ENCODE measurements at regions not wholly inside any gene's neighbourhood (a gene's known extent, or its start where the extent isn't known, plus 50 kb on each side); places are given as distances from the start of the nearest gene placed in this dataset.

DNA sequence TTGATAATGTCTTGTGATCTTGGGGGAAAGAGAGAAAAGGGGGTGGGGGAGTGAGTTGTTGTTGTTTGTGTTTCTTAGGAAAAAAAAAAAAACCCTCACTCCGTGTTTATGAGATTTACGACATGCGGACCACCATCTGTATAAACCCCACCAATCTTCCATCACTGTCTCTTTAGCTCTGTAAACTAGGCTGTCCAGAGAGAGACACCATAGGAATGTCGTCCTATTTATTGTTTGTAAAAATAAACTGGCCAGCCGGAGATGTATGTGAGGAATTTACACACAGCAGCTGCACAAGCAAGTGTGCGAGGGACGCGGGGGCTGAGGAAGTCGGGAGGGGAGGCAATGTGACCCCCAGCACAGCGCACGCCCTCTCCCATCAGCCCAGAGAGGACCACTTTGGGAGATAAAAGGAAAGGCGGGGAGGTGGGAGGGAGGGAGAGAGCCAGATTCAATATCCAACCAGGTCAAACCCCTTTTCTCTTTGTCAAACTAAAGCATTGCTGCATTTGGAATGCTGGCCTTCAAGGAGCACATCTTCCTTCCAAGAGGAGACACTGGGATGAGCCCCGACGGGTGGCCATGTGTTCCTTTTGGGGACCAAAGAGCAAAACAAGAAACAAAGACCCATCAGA lies 136.2 kb upstream of the SALL1 start:
- no peak for DNase-seq (ENCODE audit: low spot score)
- H3K4me3 ChIP-seq: no peak overlapping the region
- no peaks in the 10 kb centered on the region for H3K36me3 ChIP-seq
- H3K4me1 ChIP-seq (ENCODE audit: control insufficient read depth in 1 of 2, low read depth in 2 of 2): no peaks in the 10 kb centered on the region
- H3K27me3 ChIP-seq (replicated peaks; ENCODE audit: insufficient read depth): no peaks in the 10 kb centered on the region
- TF ChIP-seq, protein P1, sequence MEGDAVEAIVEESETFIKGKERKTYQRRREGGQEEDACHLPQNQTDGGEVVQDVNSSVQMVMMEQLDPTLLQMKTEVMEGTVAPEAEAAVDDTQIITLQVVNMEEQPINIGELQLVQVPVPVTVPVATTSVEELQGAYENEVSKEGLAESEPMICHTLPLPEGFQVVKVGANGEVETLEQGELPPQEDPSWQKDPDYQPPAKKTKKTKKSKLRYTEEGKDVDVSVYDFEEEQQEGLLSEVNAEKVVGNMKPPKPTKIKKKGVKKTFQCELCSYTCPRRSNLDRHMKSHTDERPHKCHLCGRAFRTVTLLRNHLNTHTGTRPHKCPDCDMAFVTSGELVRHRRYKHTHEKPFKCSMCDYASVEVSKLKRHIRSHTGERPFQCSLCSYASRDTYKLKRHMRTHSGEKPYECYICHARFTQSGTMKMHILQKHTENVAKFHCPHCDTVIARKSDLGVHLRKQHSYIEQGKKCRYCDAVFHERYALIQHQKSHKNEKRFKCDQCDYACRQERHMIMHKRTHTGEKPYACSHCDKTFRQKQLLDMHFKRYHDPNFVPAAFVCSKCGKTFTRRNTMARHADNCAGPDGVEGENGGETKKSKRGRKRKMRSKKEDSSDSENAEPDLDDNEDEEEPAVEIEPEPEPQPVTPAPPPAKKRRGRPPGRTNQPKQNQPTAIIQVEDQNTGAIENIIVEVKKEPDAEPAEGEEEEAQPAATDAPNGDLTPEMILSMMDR (IDR thresholded peaks at IDR 0.05): no peak
- H3K9me3 ChIP-seq: no peaks in the 10 kb centered on the region
- no peak for ATAC-seq (ENCODE audit: insufficient number of reproducible peaks, low FRiP score, low read depth)
- no peak overlapping the region for H3K27ac ChIP-seq

DNA sequence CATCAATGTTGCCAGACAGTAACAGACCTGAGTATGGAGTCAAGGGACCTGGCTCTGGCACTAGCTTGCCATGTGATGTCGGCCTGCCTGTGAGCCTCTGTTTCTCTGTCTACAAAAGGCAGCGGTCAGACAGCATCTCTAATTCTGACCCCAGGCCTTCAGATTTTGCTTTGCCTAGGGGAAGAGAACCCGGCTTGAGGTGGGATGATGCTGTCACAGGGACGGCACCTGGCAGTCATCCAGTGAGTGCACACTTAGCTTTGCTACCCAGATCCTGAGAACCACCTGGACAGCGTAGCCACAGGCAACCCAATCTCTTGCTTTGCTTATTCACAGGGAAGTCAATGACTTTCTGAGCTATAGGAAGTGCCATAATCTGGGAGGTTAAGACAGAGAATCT lies 135.2 kb upstream of the SALL1 start:
- DNase-seq (ENCODE audit: low spot score): no peak
- Histone ChIP-seq H3K4me3 (no peak overlapping the region), H3K36me3 (no peaks in the 10 kb centered on the region), H3K27me3 (replicated peaks; ENCODE audit: insufficient read depth) (no peaks in the 10 kb centered on the region), H3K4me1 (ENCODE audit: control insufficient read depth in 1 of 2, low read depth in 2 of 2) (no peaks in the 10 kb centered on the region), H3K9me3 (no peaks in the 10 kb centered on the region), H3K27ac (no peak overlapping the region)
- TF ChIP-seq, protein P1 (IDR thresholded peaks at IDR 0.05): no peak
- ATAC-seq (ENCODE audit: insufficient number of reproducible peaks, low FRiP score, low read depth): no peak

DNA sequence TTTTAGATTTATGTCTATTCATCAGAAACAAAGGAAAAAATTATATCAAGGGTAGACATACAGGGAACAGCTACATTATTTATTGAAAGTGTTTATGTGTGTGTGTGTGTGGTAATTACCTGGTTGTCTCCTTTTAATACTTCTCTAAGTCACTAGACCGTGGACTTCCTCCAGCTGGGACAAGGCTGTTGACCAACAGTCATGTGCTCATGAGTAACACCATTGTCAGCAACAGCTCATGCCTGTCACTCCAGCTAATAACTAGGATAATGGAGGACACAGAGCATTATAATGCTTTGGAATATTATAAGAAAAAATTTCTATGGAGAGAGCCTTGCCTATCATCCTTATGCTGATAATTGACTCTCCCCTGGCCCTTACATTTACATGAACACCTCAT lies 125.3 kb upstream of the SALL1 start:
- H3K27ac ChIP-seq: no peak overlapping the region
- DNase-seq (ENCODE audit: low spot score) (no peak), ATAC-seq (ENCODE audit: insufficient number of reproducible peaks, low FRiP score, low read depth) (no peak)
- H3K4me1 ChIP-seq (ENCODE audit: control insufficient read depth in 1 of 2, low read depth in 2 of 2): no peaks in the 10 kb centered on the region
- H3K9me3 ChIP-seq: no peaks in the 10 kb centered on the region
- no peaks in the 10 kb centered on the region for H3K36me3 ChIP-seq
- no peaks in the 10 kb centered on the region for H3K27me3 ChIP-seq (replicated peaks; ENCODE audit: insufficient read depth)
- no peak overlapping the region for H3K4me3 ChIP-seq
- TF ChIP-seq, protein P1 (IDR thresholded peaks at IDR 0.05): no peak

DNA sequence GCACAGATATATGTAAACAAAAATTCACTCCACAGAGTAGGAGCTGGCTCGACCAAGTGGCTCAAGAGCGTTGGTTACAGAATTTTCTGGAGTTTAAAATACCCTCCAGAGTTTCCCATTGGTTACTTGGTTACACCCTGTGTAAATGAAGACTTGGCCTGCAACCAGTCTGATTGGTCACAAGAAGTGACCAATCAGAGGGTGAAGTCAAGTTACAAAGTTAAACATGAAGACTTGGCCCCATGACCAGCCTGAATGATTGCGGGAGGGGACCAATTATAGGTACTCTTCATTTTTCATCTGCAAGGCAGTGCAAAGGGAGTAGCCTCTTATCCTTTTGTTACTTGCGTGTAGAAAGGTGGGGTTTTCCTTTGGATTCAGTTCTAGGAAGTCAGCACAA lies 121.3 kb upstream of the SALL1 start:
- TF ChIP-seq, protein P1 (IDR thresholded peaks at IDR 0.05): no peak
- H3K27ac ChIP-seq: no peak overlapping the region

DNA sequence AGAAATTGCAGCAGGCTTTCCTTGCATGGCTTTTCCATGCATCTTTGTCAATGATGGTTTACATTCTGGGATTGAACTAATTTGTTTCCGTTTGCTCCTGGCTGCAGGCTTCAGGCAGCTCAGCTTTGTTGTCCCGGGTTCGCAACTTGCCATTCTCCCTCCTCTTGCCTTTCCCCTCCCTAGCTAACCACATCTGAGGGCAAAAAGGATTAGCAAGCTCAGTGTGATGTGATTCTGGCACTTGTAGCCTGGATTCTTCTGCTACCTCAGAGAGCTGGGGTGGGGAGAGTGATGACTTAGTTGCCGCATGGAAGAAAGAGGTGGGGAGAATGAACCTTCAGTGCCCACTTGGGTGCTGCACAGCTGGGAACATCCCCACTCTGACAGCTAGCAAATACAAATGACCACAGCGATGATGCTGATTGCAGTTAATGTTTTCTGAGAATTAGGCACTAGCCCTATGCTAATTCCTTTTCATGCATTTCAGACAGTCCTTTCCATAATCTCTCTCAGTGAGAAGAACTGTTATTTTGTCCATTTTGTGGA lies 120.2 kb upstream of the SALL1 start:
- TF ChIP-seq, protein P1 (IDR thresholded peaks at IDR 0.05): no peak
- Histone ChIP-seq H3K9me3 (no peaks in the 10 kb centered on the region), H3K4me3 (no peak overlapping the region), H3K4me1 (ENCODE audit: control insufficient read depth in 1 of 2, low read depth in 2 of 2) (no peaks in the 10 kb centered on the region), H3K27me3 (replicated peaks; ENCODE audit: insufficient read depth) (no peaks in the 10 kb centered on the region), H3K36me3 (no peaks in the 10 kb centered on the region), H3K27ac (no peak overlapping the region)
- DNase-seq (ENCODE audit: low spot score) (no peak), ATAC-seq (ENCODE audit: insufficient number of reproducible peaks, low FRiP score, low read depth) (no peak)

More for the DNA sequence above, 121.3 kb upstream of the SALL1 start:
- Histone ChIP-seq H3K36me3 (no peaks in the 10 kb centered on the region), H3K4me1 (ENCODE audit: control insufficient read depth in 1 of 2, low read depth in 2 of 2) (no peaks in the 10 kb centered on the region), H3K27me3 (replicated peaks; ENCODE audit: insufficient read depth) (no peaks in the 10 kb centered on the region), H3K9me3 (no peaks in the 10 kb centered on the region), H3K4me3 (no peak overlapping the region)
- ATAC-seq (ENCODE audit: insufficient number of reproducible peaks, low FRiP score, low read depth): no peak
- DNase-seq (ENCODE audit: low spot score): no peak

Data from thoracic aorta (tissue), 2 donors.